ENCODE measurements at regions not wholly inside any gene's neighbourhood (a gene's known extent, or its start where the extent isn't known, plus 50 kb on each side); places are given as distances from the start of the nearest gene placed in this dataset.

DNA sequence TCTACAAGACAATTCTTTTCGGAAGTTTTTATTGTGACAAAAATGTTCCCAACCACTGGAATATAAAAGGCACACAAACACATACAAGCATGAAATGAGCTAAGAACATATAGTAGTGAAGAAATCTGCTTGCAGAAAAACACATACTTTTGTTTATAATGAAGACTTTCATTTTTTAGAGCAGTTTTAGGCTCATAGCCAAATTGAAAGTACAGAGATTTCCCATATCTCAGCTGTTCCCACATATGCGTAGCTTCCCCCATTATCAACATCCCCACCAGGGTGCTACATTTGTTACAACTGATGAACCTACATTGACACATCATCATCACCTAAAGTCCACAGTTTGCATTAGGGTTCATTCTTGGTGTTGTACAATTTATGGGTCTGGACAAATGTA, 249.4 kb downstream of the KCTD12 start:
- Histone ChIP-seq H3K4me3 (ENCODE audit: low read depth, low read length) (no peak overlapping the region), H3K36me3 (ENCODE audit: control insufficient read depth, insufficient read depth, low read length) (no peaks in the 10 kb centered on the region), H3K27me3 (ENCODE audit: control insufficient read depth, insufficient read depth, low read length) (no peaks in the 10 kb centered on the region)
- no peak for TF ChIP-seq CTCF (IDR thresholded peaks at IDR 0.05; ENCODE audit: insufficient read depth, low read length, severe bottlenecking)
- FAIRE-seq (no peak), DNase-seq (ENCODE audit: low read depth) (no peak)

DNA sequence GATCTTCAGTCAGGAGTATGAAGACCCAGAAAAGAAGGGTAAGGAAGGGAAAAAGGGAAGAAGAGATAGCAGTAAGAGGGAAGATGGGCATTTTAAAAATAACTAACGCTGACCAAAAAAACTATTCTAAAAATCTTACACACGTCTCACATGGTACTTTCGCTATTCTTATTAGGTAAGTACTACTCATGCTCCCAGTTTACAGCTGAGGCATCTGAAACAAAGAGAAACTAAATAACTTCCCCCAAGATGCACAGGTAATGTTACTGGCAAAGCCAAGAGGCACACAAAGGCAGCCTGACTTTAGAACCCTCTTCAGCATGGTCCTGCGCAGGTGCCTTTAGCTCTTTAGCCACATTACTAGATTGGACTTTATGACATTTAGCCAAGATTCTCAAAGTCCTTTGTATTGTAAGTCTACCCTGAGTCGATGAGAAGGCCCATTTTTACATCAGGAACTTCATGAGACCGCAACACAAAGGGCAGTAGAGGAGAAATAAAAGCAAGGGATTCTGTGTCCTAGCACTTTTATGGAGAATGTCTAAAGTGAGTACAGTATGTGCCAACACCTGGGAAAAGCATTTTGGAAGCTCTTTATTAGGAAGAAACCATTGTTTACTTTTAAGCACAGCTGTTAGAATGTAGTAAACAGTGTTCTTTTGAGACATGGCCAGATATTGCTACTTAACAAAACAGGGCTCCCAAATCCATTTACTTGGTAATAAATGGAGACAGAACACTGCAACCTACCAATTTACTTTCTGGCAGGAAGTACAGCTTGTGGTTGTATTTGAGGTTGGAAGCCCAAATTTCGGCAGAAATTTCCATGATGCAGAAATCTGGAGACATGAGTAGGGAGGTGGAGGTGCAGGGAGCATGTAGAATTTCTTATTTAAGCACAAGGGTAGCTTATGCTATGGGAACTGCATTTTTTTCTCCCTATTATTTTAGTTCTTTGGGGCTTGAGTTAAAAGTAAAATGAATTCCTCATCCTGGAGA, 250.7 kb downstream of the KCTD12 start:
- no peak for TF ChIP-seq CTCF (IDR thresholded peaks at IDR 0.05; ENCODE audit: insufficient read depth, low read length, severe bottlenecking)
- H3K27me3 ChIP-seq (ENCODE audit: control insufficient read depth, insufficient read depth, low read length): no peaks in the 10 kb centered on the region
- no peak for FAIRE-seq
- no peak overlapping the region for H3K4me3 ChIP-seq (ENCODE audit: low read depth, low read length)
- no peaks in the 10 kb centered on the region for H3K36me3 ChIP-seq (ENCODE audit: control insufficient read depth, insufficient read depth, low read length)
- DNase-seq (ENCODE audit: low read depth): no peak

- no peak for TF ChIP-seq CTCF (IDR thresholded peaks at IDR 0.05; ENCODE audit: insufficient read depth, low read length, severe bottlenecking)
- FAIRE-seq: no peak
Measured at GRCh38 chr13:76634431-76635191, 251.6 kb downstream of the KCTD12 start.

GRCh38 chr13:76632401-76633044, 253.7 kb downstream of the KCTD12 start:
- no peak for FAIRE-seq
- H3K4me3 ChIP-seq (ENCODE audit: low read depth, low read length): no peak overlapping the region
- DNase-seq (ENCODE audit: low read depth): no peak

More at GRCh38 chr13:76634431-76635191, 251.6 kb downstream of the KCTD12 start:
- Histone ChIP-seq H3K36me3 (ENCODE audit: control insufficient read depth, insufficient read depth, low read length) (no peaks in the 10 kb centered on the region), H3K27me3 (ENCODE audit: control insufficient read depth, insufficient read depth, low read length) (no peaks in the 10 kb centered on the region), H3K4me3 (ENCODE audit: low read depth, low read length) (no peak overlapping the region)
- no peak for DNase-seq (ENCODE audit: low read depth)

More at GRCh38 chr13:76632401-76633044, 253.7 kb downstream of the KCTD12 start:
- H3K36me3 ChIP-seq (ENCODE audit: control insufficient read depth, insufficient read depth, low read length): no peaks in the 10 kb centered on the region
- H3K27me3 ChIP-seq (ENCODE audit: control insufficient read depth, insufficient read depth, low read length): no peaks in the 10 kb centered on the region
- TF ChIP-seq CTCF (IDR thresholded peaks at IDR 0.05; ENCODE audit: insufficient read depth, low read length, severe bottlenecking): no peak

Data from bronchial epithelial cell (primary cell).